Prostate gland (tissue), 2 donors: ENCODE measurements at regions not wholly inside any gene's neighbourhood (a gene's known extent, or its start where the extent isn't known, plus 50 kb on each side); places are given as distances from the start of the nearest gene placed in this dataset.

Source experiments
- DNase-seq: peaks from one replicate; pipeline ENCODE4 v3.0.0-alpha.2; 2019; ENCODE audit warnings: low spot score
- H3K27ac ChIP-seq, 2 donors: fragments of 200-600 bp; sonication (generic); 2 replicates each; pipeline ENCODE4 v1.5.1; 2017 to 2019
- H3K27me3 ChIP-seq: fragments of 200-600 bp; sonication (generic); replicated peaks from 2 replicates; pipeline ENCODE4 v1.5.1; 2019; ENCODE audit not compliant: insufficient read depth
- H3K36me3 ChIP-seq, 2 donors: fragments of 200-600 bp; sonication (generic); 1 replicate in 1 of 2; 2 replicates in 1 of 2; pipeline versions ENCODE4 v1.5.1 to v1.8.1; 2017 to 2019
- H3K4me1 ChIP-seq: fragments of 200-600 bp; sonication (generic); replicated peaks from 2 replicates; pipeline ENCODE4 v1.5.1; 2019
- H3K4me3 ChIP-seq, 2 donors: fragments of 200-600 bp; sonication (generic); 2 replicates each; pipeline ENCODE4 v1.5.1; 2017 to 2019
- H3K9me3 ChIP-seq: fragments of 200-600 bp; sonication (generic); 2 replicates; pipeline ENCODE4 v1.5.1; 2017
- CTCF ChIP-seq, 4 experiments: fragments of 200-600 bp in 2 of 4; fragments of 450-650 bp in 2 of 4; sonication (generic) in 2 of 4; IDR thresholded peaks; 1 replicate in 3 of 4; 2 replicates in 1 of 4; pipeline ENCODE4 v1.5.1; 2016 to 2019; ENCODE audit warnings: antibody characterized with exemption in 4 of 4, mild to moderate bottlenecking in 2 of 4, moderate library complexity in 2 of 4
- POLR2A ChIP-seq: fragments of 450-650 bp; IDR thresholded peaks from one replicate; pipeline ENCODE4 v1.6.1; 2016; ENCODE audit warnings: antibody characterized with exemption, mild to moderate bottlenecking
- POLR2AphosphoS5 ChIP-seq: sonication (generic); formaldehyde crosslinking; IDR thresholded peaks from one replicate; pipeline ENCODE4 v1.6.1; 2017; ENCODE audit warnings: antibody characterized with exemption
- WGBS: methylation state at CpG from one replicate; pipeline ENCODE4 v1.1.5; 2018; 5-methylcytosine and 5-hydroxymethylcytosine counted together
- intact Hi-C: fragments of 100-400 bp; cut with DNase I; formaldehyde crosslinking; loops from one replicate; pipeline ENCODE4 v1.14.2; 2022

- Histone ChIP-seq H3K27ac (no peak overlapping the region), H3K9me3 (no peaks in the 10 kb centered on the region), H3K4me3 (no peak overlapping the region), H3K27me3 (no peaks in the 10 kb centered on the region), H3K4me1 (no peaks in the 10 kb centered on the region), H3K36me3 (no peaks in the 10 kb centered on the region)
- WGBS: 79% methylated on average over 7 of the region's 7 CpGs
- intact Hi-C loops: no loop called here
- no peak for DNase-seq
- TF ChIP-seq POLR2AphosphoS5 (no peak), CTCF (IDR thresholded peaks at IDR 0.05) (no peak), POLR2A (no peak)
These were observed 476.1 kb downstream of the TFAP2A start for GRCh38 chr6:9938801-9939200.

GRCh38 chr6:9937031-9937763, 477.7 kb downstream of the TFAP2A start:
- WGBS: 79% methylated on average over 13 of the region's 13 CpGs
- Histone ChIP-seq H3K9me3 (no peaks in the 10 kb centered on the region), H3K4me1 (no peaks in the 10 kb centered on the region), H3K27me3 (no peaks in the 10 kb centered on the region), H3K36me3 (no peaks in the 10 kb centered on the region), H3K4me3 (no peak overlapping the region), H3K27ac (no peak overlapping the region)
- no peak for TF ChIP-seq POLR2A
- no peak for TF ChIP-seq CTCF (IDR thresholded peaks at IDR 0.05)
- intact Hi-C loops: no loop called here
- no peak for DNase-seq

- WGBS: 69% methylated on average over 7 of the region's 7 CpGs
- TF ChIP-seq CTCF (IDR thresholded peaks at IDR 0.05) (no peak), POLR2AphosphoS5 (no peak), POLR2A (no peak)
- Histone ChIP-seq H3K27me3 (no peaks in the 10 kb centered on the region), H3K36me3 (no peaks in the 10 kb centered on the region), H3K4me3 (no peak overlapping the region), H3K27ac (no peak overlapping the region), H3K4me1 (no peaks in the 10 kb centered on the region), H3K9me3 (no peaks in the 10 kb centered on the region)
- DNase-seq: no peak
- intact Hi-C loops: no loop called here
These were observed 478.3 kb downstream of the TFAP2A start for GRCh38 chr6:9936551-9936950.

GRCh38 chr6:9933677-9934076, 481.2 kb downstream of the TFAP2A start:
- H3K27me3 ChIP-seq: no peaks in the 10 kb centered on the region
- intact Hi-C loops: no loop called here
- H3K4me1 ChIP-seq: no peaks in the 10 kb centered on the region
- WGBS: 78% methylated on average over 2 of the region's 2 CpGs
- DNase-seq: no peak
- no peak for TF ChIP-seq POLR2A
- TF ChIP-seq POLR2AphosphoS5: no peak
- TF ChIP-seq CTCF (IDR thresholded peaks at IDR 0.05): no peak
- H3K27ac ChIP-seq: no peak overlapping the region
- H3K36me3 ChIP-seq: no peaks in the 10 kb centered on the region
- no peaks in the 10 kb centered on the region for H3K9me3 ChIP-seq
- H3K4me3 ChIP-seq: no peak overlapping the region

GRCh38 chr6:9927275-9927674, 487.6 kb downstream of the TFAP2A start:
- WGBS: 91% methylated on average over 1 of the region's 1 CpG

More at GRCh38 chr6:9927275-9927674, 487.6 kb downstream of the TFAP2A start:
- intact Hi-C loops: no loop called here
- TF ChIP-seq CTCF (IDR thresholded peaks at IDR 0.05) (no peak), POLR2AphosphoS5 (no peak), POLR2A (no peak)
- Histone ChIP-seq H3K9me3 (no peaks in the 10 kb centered on the region), H3K4me1 (no peaks in the 10 kb centered on the region), H3K27ac (no peak overlapping the region), H3K36me3 (no peaks in the 10 kb centered on the region), H3K27me3 (no peaks in the 10 kb centered on the region), H3K4me3 (no peak overlapping the region)
- DNase-seq: no peak
